ENCODE measurements at regions not wholly inside any gene's neighbourhood (a gene's known extent, or its start where the extent isn't known, plus 50 kb on each side); places are given as distances from the start of the nearest gene placed in this dataset.

DNA sequence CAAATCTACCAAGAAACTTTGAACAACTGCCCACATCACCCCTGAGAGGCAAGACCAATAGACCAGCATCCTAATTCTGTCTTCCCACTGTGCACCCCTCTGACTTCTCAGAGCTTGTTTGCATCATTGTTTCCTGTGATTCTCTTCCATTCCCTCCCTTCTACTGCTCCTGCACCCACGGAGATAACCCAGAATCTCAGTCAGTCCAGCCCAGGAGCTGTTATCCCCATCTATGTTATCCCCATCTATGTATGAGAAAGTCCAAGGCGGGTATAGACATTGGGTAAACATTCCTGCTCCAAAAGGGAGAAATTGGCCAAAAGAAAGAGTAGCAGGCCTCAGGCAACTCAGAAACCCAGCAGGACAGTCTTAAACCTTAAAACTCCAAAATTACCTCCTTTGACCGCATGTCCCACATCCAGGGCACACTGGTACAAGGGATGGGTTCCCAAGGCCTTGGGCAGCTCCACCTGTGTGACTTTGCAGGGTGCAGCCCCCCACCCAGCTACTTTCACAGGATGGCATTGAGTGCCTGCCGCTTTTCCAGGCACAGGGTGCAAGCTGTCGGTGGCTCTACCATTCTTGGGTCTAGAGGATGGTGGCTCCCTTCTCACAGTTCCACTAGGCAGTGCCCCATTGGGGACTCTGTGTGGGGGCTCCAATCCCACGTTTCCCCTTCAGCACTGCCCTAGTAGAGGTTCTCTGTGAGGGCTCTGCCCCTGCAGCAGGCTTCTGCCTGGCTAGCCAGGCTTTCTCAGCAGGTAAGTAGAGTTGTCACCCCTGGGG, 414.8 kb downstream of the NPHP4 start:
- SMC1A ChIA-PET (ENCODE audit: uncharacterized antibody, unreplicated experiment) = no interaction called here
- DNase-seq (ENCODE audit: low read depth, low spot score) = no peak
- 10% methylated on average over 6 of the region's 6 CpGs for WGBS (ENCODE audit: insufficient coverage, insufficient replicate concordance, low lambda C conversion rate, missing lambda C conversion rate)
- TF ChIP-seq CHD4 (IDR thresholded peaks at IDR 0.05) (no peak), MYC (IDR thresholded peaks at IDR 0.05; ENCODE audit: insufficient read depth, insufficient read length, insufficient replicate concordance, low read length, severe bottlenecking) (no peak), ZNF274 (IDR thresholded peaks at IDR 0.05; ENCODE audit: insufficient read depth, insufficient read length) (no peak), ZNF384 (IDR thresholded peaks at IDR 0.05; ENCODE audit: borderline replicate concordance, low read depth, low read length) (no peak), TBL1XR1 (IDR thresholded peaks at IDR 0.05; ENCODE audit: low read depth, low read length) (no peak), CUX1 (IDR thresholded peaks at IDR 0.05; ENCODE audit: insufficient replicate concordance, low read depth, low read length) (no peak), ZNF622 (IDR thresholded peaks at IDR 0.05) (no peak), FOS (IDR thresholded peaks at IDR 0.05; ENCODE audit: borderline replicate concordance, extremely low read depth, insufficient read length) (no peak), ATF3 (IDR thresholded peaks at IDR 0.05; ENCODE audit: borderline replicate concordance, extremely low read depth, low read depth, low read length) (no peak), ZZZ3 (IDR thresholded peaks at IDR 0.05; ENCODE audit: control insufficient read depth, insufficient read length, low read depth) (no peak), RBBP5 (conservative IDR thresholded peaks at IDR 0.05) (no peak), TAF1 (IDR thresholded peaks at IDR 0.05; ENCODE audit: borderline replicate concordance, low read depth, low read length) (no peak)
- TF ChIP-seq, protein P1, sequence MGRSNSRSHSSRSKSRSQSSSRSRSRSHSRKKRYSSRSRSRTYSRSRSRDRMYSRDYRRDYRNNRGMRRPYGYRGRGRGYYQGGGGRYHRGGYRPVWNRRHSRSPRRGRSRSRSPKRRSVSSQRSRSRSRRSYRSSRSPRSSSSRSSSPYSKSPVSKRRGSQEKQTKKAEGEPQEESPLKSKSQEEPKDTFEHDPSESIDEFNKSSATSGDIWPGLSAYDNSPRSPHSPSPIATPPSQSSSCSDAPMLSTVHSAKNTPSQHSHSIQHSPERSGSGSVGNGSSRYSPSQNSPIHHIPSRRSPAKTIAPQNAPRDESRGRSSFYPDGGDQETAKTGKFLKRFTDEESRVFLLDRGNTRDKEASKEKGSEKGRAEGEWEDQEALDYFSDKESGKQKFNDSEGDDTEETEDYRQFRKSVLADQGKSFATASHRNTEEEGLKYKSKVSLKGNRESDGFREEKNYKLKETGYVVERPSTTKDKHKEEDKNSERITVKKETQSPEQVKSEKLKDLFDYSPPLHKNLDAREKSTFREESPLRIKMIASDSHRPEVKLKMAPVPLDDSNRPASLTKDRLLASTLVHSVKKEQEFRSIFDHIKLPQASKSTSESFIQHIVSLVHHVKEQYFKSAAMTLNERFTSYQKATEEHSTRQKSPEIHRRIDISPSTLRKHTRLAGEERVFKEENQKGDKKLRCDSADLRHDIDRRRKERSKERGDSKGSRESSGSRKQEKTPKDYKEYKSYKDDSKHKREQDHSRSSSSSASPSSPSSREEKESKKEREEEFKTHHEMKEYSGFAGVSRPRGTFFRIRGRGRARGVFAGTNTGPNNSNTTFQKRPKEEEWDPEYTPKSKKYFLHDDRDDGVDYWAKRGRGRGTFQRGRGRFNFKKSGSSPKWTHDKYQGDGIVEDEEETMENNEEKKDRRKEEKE (IDR thresholded peaks at IDR 0.05) = no peak
- TF ChIP-seq, protein P2, sequence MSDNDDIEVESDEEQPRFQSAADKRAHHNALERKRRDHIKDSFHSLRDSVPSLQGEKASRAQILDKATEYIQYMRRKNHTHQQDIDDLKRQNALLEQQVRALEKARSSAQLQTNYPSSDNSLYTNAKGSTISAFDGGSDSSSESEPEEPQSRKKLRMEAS (IDR thresholded peaks at IDR 0.05; ENCODE audit: low read depth, low read length) = no peak

More for the DNA sequence above, 414.8 kb downstream of the NPHP4 start:
- intact Hi-C loops (cut with micrococcal nuclease; ENCODE audit: unreplicated experiment) (no loop called here), in situ Hi-C loops (cut with MboI) (no loop called here)
- H3K27ac ChIP-seq (ENCODE audit: control insufficient read depth, insufficient read depth) = no peak overlapping the region
- ATAC-seq (no peak), FAIRE-seq (no peak)
- ChIA-PET CTCF (no interaction called here), RAD21 (ENCODE audit: unreplicated experiment) (no interaction called here), POLR2A (no interaction called here)
- H3K79me2 ChIP-seq (ENCODE audit: control insufficient read depth, insufficient read depth, low read length) = no peaks in the 10 kb centered on the region
- BruUV-seq (replicated peaks) = no TSS peak
- no peaks in the 10 kb centered on the region for H3K4me1 ChIP-seq (ENCODE audit: control insufficient read depth, insufficient read depth, low read length)
- H2AFZ ChIP-seq (ENCODE audit: control insufficient read depth, low read depth, low read length) = no peak overlapping the region
- H3K9me3 ChIP-seq (replicated peaks; ENCODE audit: control insufficient read depth, insufficient read depth, low read length) = no peaks in the 10 kb centered on the region
- no peak overlapping the region for H3K4me3 ChIP-seq
- H3K27me3 ChIP-seq (replicated peaks in 1 of 2; ENCODE audit: control insufficient read depth in 2 of 2, insufficient read depth in 2 of 2, low read length in 1 of 2) = no peaks in the 10 kb centered on the region
- H4K20me1 ChIP-seq (ENCODE audit: control insufficient read depth, insufficient read depth) = no peaks in the 10 kb centered on the region
- H3K36me3 ChIP-seq (ENCODE audit: control insufficient read depth in 2 of 2, insufficient read depth in 2 of 2, low read length in 1 of 2) = no peaks in the 10 kb centered on the region
- no peak overlapping the region for H3K9ac ChIP-seq (ENCODE audit: control insufficient read depth, insufficient read depth, low read length)
- no peak overlapping the region for H3K4me2 ChIP-seq (ENCODE audit: control insufficient read depth, insufficient read depth)
